ENCODE measurements at regions not wholly inside any gene's neighbourhood (a gene's known extent, or its start where the extent isn't known, plus 50 kb on each side); places are given as distances from the start of the nearest gene placed in this dataset.

GRCh38 chr4:158015241-158015640 is 157.6 kb downstream of the GASK1B start:
- no peak for TF ChIP-seq CTCF (IDR thresholded peaks at IDR 0.05; ENCODE audit: low read depth, low read length, missing input control)
- TF ChIP-seq, protein P1, sequence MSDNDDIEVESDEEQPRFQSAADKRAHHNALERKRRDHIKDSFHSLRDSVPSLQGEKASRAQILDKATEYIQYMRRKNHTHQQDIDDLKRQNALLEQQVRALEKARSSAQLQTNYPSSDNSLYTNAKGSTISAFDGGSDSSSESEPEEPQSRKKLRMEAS (IDR thresholded peaks at IDR 0.05), result no peak
- TF ChIP-seq, protein P2, sequence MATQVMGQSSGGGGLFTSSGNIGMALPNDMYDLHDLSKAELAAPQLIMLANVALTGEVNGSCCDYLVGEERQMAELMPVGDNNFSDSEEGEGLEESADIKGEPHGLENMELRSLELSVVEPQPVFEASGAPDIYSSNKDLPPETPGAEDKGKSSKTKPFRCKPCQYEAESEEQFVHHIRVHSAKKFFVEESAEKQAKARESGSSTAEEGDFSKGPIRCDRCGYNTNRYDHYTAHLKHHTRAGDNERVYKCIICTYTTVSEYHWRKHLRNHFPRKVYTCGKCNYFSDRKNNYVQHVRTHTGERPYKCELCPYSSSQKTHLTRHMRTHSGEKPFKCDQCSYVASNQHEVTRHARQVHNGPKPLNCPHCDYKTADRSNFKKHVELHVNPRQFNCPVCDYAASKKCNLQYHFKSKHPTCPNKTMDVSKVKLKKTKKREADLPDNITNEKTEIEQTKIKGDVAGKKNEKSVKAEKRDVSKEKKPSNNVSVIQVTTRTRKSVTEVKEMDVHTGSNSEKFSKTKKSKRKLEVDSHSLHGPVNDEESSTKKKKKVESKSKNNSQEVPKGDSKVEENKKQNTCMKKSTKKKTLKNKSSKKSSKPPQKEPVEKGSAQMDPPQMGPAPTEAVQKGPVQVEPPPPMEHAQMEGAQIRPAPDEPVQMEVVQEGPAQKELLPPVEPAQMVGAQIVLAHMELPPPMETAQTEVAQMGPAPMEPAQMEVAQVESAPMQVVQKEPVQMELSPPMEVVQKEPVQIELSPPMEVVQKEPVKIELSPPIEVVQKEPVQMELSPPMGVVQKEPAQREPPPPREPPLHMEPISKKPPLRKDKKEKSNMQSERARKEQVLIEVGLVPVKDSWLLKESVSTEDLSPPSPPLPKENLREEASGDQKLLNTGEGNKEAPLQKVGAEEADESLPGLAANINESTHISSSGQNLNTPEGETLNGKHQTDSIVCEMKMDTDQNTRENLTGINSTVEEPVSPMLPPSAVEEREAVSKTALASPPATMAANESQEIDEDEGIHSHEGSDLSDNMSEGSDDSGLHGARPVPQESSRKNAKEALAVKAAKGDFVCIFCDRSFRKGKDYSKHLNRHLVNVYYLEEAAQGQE (IDR thresholded peaks at IDR 0.05), result no peak
- no peak for TF ChIP-seq JUND (IDR thresholded peaks at IDR 0.05)
- TF ChIP-seq GABPA (IDR thresholded peaks at IDR 0.05 in 1 of 2, conservative IDR thresholded peaks at IDR 0.05 in 1 of 2), result no peak
- no peak for TF ChIP-seq SP1 (IDR thresholded peaks at IDR 0.05)
- TF ChIP-seq TAF1 (conservative IDR thresholded peaks at IDR 0.05), result no peak
